Activated CD4-positive, alpha-beta T cell treated with anti-CD3 and anti-CD28 coated beads, Interleukin-2, amount 50 U/mL, for 16 hours (primary cell): ENCODE measurements at regions not wholly inside any gene's neighbourhood (a gene's known extent, or its start where the extent isn't known, plus 50 kb on each side); places are given as distances from the start of the nearest gene placed in this dataset.

Source experiments
- DNase-seq: peaks from one replicate; pipeline ENCODE4 v3.0.0-alpha.2; 2020

- no peak for DNase-seq
Observed at GRCh38 chr9:75624998-75625397, 265.5 kb upstream of the PCSK5 start.

- DNase-seq: no peak
Observed at GRCh38 chr9:75626860-75627259, 263.6 kb upstream of the PCSK5 start.

- no peak for DNase-seq
Observed at GRCh38 chr9:75628952-75629351, 261.5 kb upstream of the PCSK5 start.

GRCh38 chr9:75633451-75634057, 256.9 kb upstream of the PCSK5 start:
- DNase-seq: no peak

- DNase-seq: no peak
Observed at GRCh38 chr9:75636427-75637045, 253.9 kb upstream of the PCSK5 start.

GRCh38 chr9:75639971-75640610, 250.4 kb upstream of the PCSK5 start:
- no peak for DNase-seq

GRCh38 chr9:75642522-75642921, 248.0 kb upstream of the PCSK5 start:
- DNase-seq: no peak

GRCh38 chr9:75644649-75645048, 245.8 kb upstream of the PCSK5 start:
- DNase-seq: no peak

GRCh38 chr9:75648034-75648433, 242.4 kb upstream of the PCSK5 start:
- no peak for DNase-seq

GRCh38 chr9:75649060-75649459, 241.4 kb upstream of the PCSK5 start:
- DNase-seq: no peak

GRCh38 chr9:75651709-75652108, 238.8 kb upstream of the PCSK5 start:
- no peak for DNase-seq

GRCh38 chr9:75653335-75653734, 237.1 kb upstream of the PCSK5 start:
- no peak for DNase-seq

GRCh38 chr9:75653750-75654149, 236.7 kb upstream of the PCSK5 start:
- no peak for DNase-seq

- DNase-seq: no peak
Observed at GRCh38 chr9:75657015-75657414, 233.5 kb upstream of the PCSK5 start.

GRCh38 chr9:75658301-75658905, 232.1 kb upstream of the PCSK5 start:
- DNase-seq: no peak

- no peak for DNase-seq
Observed at GRCh38 chr9:75664597-75664996, 225.9 kb upstream of the PCSK5 start.

- no peak for DNase-seq
Observed at GRCh38 chr9:75666856-75667554, 223.5 kb upstream of the PCSK5 start.

GRCh38 chr9:75669721-75670120, 220.8 kb upstream of the PCSK5 start:
- DNase-seq: no peak

- DNase-seq: no peak
Observed at GRCh38 chr9:75671354-75671753, 219.1 kb upstream of the PCSK5 start.

- no peak for DNase-seq
Observed at GRCh38 chr9:75672478-75672877, 218.0 kb upstream of the PCSK5 start.

GRCh38 chr9:75683591-75683990, 206.9 kb upstream of the PCSK5 start:
- no peak for DNase-seq

- no peak for DNase-seq
Observed at GRCh38 chr9:75685062-75685461, 205.4 kb upstream of the PCSK5 start.

- DNase-seq: no peak
Observed at GRCh38 chr9:75687359-75687953, 203.0 kb upstream of the PCSK5 start.
